HG03108 (cell line): ENCODE measurements at regions not wholly inside any gene's neighbourhood (a gene's known extent, or its start where the extent isn't known, plus 50 kb on each side); places are given as distances from the start of the nearest gene placed in this dataset.

ENCODE experiments used
- ATAC-seq: cut with Tn5 transposase; IDR thresholded peaks from one replicate; pipeline ENCODE4 v1.9.1; 2021; ENCODE audit warnings: moderate library complexity; ENCODE audit not compliant: unreplicated experiment

- ATAC-seq = no peak
Observed at GRCh38 chr22:22433770-22434169, 74.8 kb downstream of the ZNF280B start.
